ENCODE measurements at regions not wholly inside any gene's neighbourhood (a gene's known extent, or its start where the extent isn't known, plus 50 kb on each side); places are given as distances from the start of the nearest gene placed in this dataset.

- TF ChIP-seq CTCF (IDR thresholded peaks at IDR 0.05) (no peak), POLR2A (IDR thresholded peaks at IDR 0.05) (no peak)
Observed at GRCh38 chr4:131367441-131367840, 1781.7 kb upstream of the PCDH10 start.
